Neural cell (in vitro differentiated cells): ENCODE measurements at regions not wholly inside any gene's neighbourhood (a gene's known extent, or its start where the extent isn't known, plus 50 kb on each side); places are given as distances from the start of the nearest gene placed in this dataset.

Source experiments
- H2AFZ ChIP-seq: fragments of 200-600, 300-800 bp; sonication (generic), shearing (Covaris generic); 2 replicates; pipeline ENCODE4 v1.6.0; 2014; ENCODE audit warnings: low read depth, mild to moderate bottlenecking, antibody characterized with exemption, low read length, moderate library complexity
- H3F3A ChIP-seq: fragments of 200-600 bp; shearing (Covaris generic); 2 replicates; pipeline ENCODE4 v1.6.1; 2016; ENCODE audit warnings: mild to moderate bottlenecking, moderate library complexity, mixed read lengths, antibody characterized with exemption, low read length; ENCODE audit not compliant: insufficient read depth, poor library complexity, severe bottlenecking
- H3K27ac ChIP-seq: fragments of 200-600, 300-800 bp; sonication (generic), shearing (Covaris generic); 2 replicates; pipeline ENCODE4 v1.5.1; 2014; ENCODE audit warnings: mild to moderate bottlenecking, low read length, moderate library complexity
- H3K27me3 ChIP-seq: fragments of 300-800, 200-600 bp; sonication (generic), shearing (Covaris generic); 2 replicates; pipeline ENCODE4 v1.6.0; 2014; ENCODE audit warnings: mild to moderate bottlenecking, low read depth, low read length, moderate library complexity; ENCODE audit not compliant: insufficient read depth
- H3K36me3 ChIP-seq: fragments of 300-800, 200-600 bp; sonication (generic), shearing (Covaris generic); 2 replicates; pipeline ENCODE4 v1.5.1; 2014; ENCODE audit warnings: mild to moderate bottlenecking, antibody characterized with exemption, low read length, moderate library complexity; ENCODE audit not compliant: insufficient read depth
- H3K4me2 ChIP-seq: fragments of 300-800, 200-600 bp; sonication (generic), shearing (Covaris generic); 2 replicates; pipeline ENCODE4 v1.6.0; 2014; ENCODE audit warnings: mild to moderate bottlenecking, low read length
- H3K4me3 ChIP-seq: fragments of 300-800, 200-600 bp; sonication (generic), shearing (Covaris generic); 2 replicates; pipeline ENCODE4 v1.5.1; 2014; ENCODE audit warnings: mild to moderate bottlenecking, low read length, moderate library complexity
- H3K79me2 ChIP-seq: fragments of 200-600 bp; shearing (Covaris generic); replicated peaks from 2 replicates; pipeline ENCODE4 v1.6.0; 2014; ENCODE audit warnings: mild to moderate bottlenecking, low read length, moderate library complexity; ENCODE audit not compliant: insufficient read depth
- H3K9ac ChIP-seq: fragments of 300-800, 200-600 bp; sonication (generic), shearing (Covaris generic); 2 replicates; pipeline ENCODE4 v1.6.1; 2016; ENCODE audit warnings: mild to moderate bottlenecking, low read length, mixed read lengths
- H3K9me2 ChIP-seq: fragments of 200-600 bp; shearing (Covaris generic); 2 replicates; pipeline ENCODE4 v1.6.1; 2016; ENCODE audit warnings: mild to moderate bottlenecking, low read length, mixed read lengths; ENCODE audit not compliant: insufficient read depth
- H3K9me3 ChIP-seq: fragments of 200-600, 300-800 bp; sonication (generic), shearing (Covaris generic); 2 replicates; pipeline ENCODE4 v1.6.1; 2016; ENCODE audit warnings: mild to moderate bottlenecking, mixed run types, low read length, moderate library complexity, mixed read lengths
- H4K20me1 ChIP-seq: fragments of 200-600 bp; shearing (Covaris generic); 2 replicates; pipeline ENCODE4 v1.6.1; 2016; ENCODE audit warnings: mild to moderate bottlenecking, mixed run types; ENCODE audit not compliant: insufficient read depth
- CTCF ChIP-seq: fragments of 450-650 bp; IDR thresholded peaks from 2 replicates; pipeline ENCODE4 v1.5.1; 2014; ENCODE audit warnings: antibody characterized with exemption, mild to moderate bottlenecking, moderate library complexity; ENCODE audit not compliant: poor library complexity, severe bottlenecking
- EP300 ChIP-seq: fragments of 450-650 bp; conservative IDR thresholded peaks from 2 replicates; pipeline ENCODE4 v1.6.1; 2014; ENCODE audit warnings: antibody characterized with exemption, mild to moderate bottlenecking, moderate library complexity; ENCODE audit not compliant: poor library complexity, severe bottlenecking
- EZH2 ChIP-seq: fragments of 200-600, 300-800 bp; shearing (Covaris generic), sonication (generic); IDR thresholded peaks from 2 replicates; pipeline ENCODE4 v1.6.1; 2014; ENCODE audit warnings: antibody characterized with exemption, low read length, borderline replicate concordance, mild to moderate bottlenecking; ENCODE audit not compliant: insufficient read depth, poor library complexity, severe bottlenecking
- MXI1 ChIP-seq: fragments of 450-650 bp; conservative IDR thresholded peaks from 2 replicates; pipeline ENCODE4 v1.6.1; 2014; ENCODE audit warnings: antibody characterized with exemption, mild to moderate bottlenecking; ENCODE audit not compliant: poor library complexity, severe bottlenecking
- POLR2AphosphoS5 ChIP-seq: IDR thresholded peaks from 2 replicates; pipeline ENCODE4 v1.6.1; 2012
- RAD21 ChIP-seq: fragments of 450-650 bp; conservative IDR thresholded peaks from 2 replicates; pipeline ENCODE4 v1.6.1; 2014; ENCODE audit warnings: antibody characterized with exemption, mild to moderate bottlenecking, moderate library complexity
- REST ChIP-seq: IDR thresholded peaks from 2 replicates; pipeline ENCODE4 v1.6.1; 2012; ENCODE audit warnings: borderline replicate concordance
- SMC3 ChIP-seq: fragments of 450-650 bp; conservative IDR thresholded peaks from 2 replicates; pipeline ENCODE4 v1.6.1; 2014; ENCODE audit warnings: antibody characterized with exemption, mild to moderate bottlenecking, moderate library complexity; ENCODE audit not compliant: poor library complexity
- TAF1 ChIP-seq: IDR thresholded peaks from 2 replicates; pipeline ENCODE4 v1.6.1; 2012; ENCODE audit warnings: low read depth

GRCh38 chr11:96680211-96681018 lies 290.6 kb downstream of the JRKL start:
- Histone ChIP-seq H3F3A (no peaks in the 10 kb centered on the region), H3K27me3 (no peaks in the 10 kb centered on the region), H3K36me3 (no peaks in the 10 kb centered on the region), H4K20me1 (no peaks in the 10 kb centered on the region), H3K9me2 (no peaks in the 10 kb centered on the region), H2AFZ (no peak overlapping the region), H3K27ac (no peak overlapping the region), H3K4me2 (no peak overlapping the region), H3K9me3 (no peaks in the 10 kb centered on the region), H3K4me3 (no peak overlapping the region), H3K79me2 (no peaks in the 10 kb centered on the region), H3K9ac (no peak overlapping the region)
- TF ChIP-seq MXI1 = no peak

GRCh38 chr11:96681019-96681716 lies 291.4 kb downstream of the JRKL start:
- H3F3A ChIP-seq = no peaks in the 10 kb centered on the region
- no peaks in the 10 kb centered on the region for H3K36me3 ChIP-seq
- H3K9me2 ChIP-seq = no peaks in the 10 kb centered on the region
- no peaks in the 10 kb centered on the region for H3K27me3 ChIP-seq
- no peak overlapping the region for H3K9ac ChIP-seq
- no peak overlapping the region for H3K4me2 ChIP-seq
- H3K27ac ChIP-seq = no peak overlapping the region
- no peak overlapping the region for H2AFZ ChIP-seq
- H3K79me2 ChIP-seq = no peaks in the 10 kb centered on the region
- TF ChIP-seq TAF1 = no peak
- TF ChIP-seq RAD21 = no peak
- no peak for TF ChIP-seq EZH2
- no peak for TF ChIP-seq POLR2AphosphoS5
- TF ChIP-seq REST = no peak
- TF ChIP-seq MXI1 = no peak
- no peaks in the 10 kb centered on the region for H4K20me1 ChIP-seq
- no peak overlapping the region for H3K4me3 ChIP-seq
- no peaks in the 10 kb centered on the region for H3K9me3 ChIP-seq

- H3F3A ChIP-seq = no peaks in the 10 kb centered on the region
- no peaks in the 10 kb centered on the region for H3K9me2 ChIP-seq
- H3K79me2 ChIP-seq = no peaks in the 10 kb centered on the region
- H3K9ac ChIP-seq = no peak overlapping the region
- no peaks in the 10 kb centered on the region for H3K36me3 ChIP-seq
- TF ChIP-seq MXI1 = no peak
- TF ChIP-seq EZH2 = no peak
- TF ChIP-seq SMC3 = no peak
- no peak for TF ChIP-seq TAF1
- TF ChIP-seq EP300 = no peak
- no peak for TF ChIP-seq POLR2AphosphoS5
- no peak for TF ChIP-seq RAD21
- TF ChIP-seq CTCF = no peak
- no peak for TF ChIP-seq REST
- H3K27ac ChIP-seq = no peak overlapping the region
- no peaks in the 10 kb centered on the region for H4K20me1 ChIP-seq
- no peak overlapping the region for H3K4me2 ChIP-seq
- H3K9me3 ChIP-seq = no peaks in the 10 kb centered on the region
- H3K4me3 ChIP-seq = no peak overlapping the region
- H3K27me3 ChIP-seq = no peaks in the 10 kb centered on the region
- H2AFZ ChIP-seq = no peak overlapping the region
Measured at GRCh38 chr11:96694338-96694737, 304.5 kb downstream of the JRKL start.
